ENCODE measurements at regions not wholly inside any gene's neighbourhood (a gene's known extent, or its start where the extent isn't known, plus 50 kb on each side); places are given as distances from the start of the nearest gene placed in this dataset.

GRCh38 chr6:84362193-84362821, 134.9 kb upstream of the CEP162 start:
- ChIA-PET POLR2A (no interaction called here), CTCF (no interaction called here)
- TF ChIP-seq CTCF (IDR thresholded peaks at IDR 0.05; ENCODE audit: control extremely low read depth, extremely low read depth, low read depth, missing control alignments): no peak
- DNase-seq (ENCODE audit: extremely low spot score): no peak

GRCh38 chr6:84361372-84362192, 134.1 kb upstream of the CEP162 start:
- ChIA-PET CTCF (interaction anchor here (1.2 kb wide), 1 partner anchor 11 kb away, joined by 3 read pairs; no protein-coding TSS in a partner anchor), POLR2A (no interaction called here)
- DNase-seq (ENCODE audit: extremely low spot score): no peak
- no peak for TF ChIP-seq CTCF (IDR thresholded peaks at IDR 0.05; ENCODE audit: control extremely low read depth, extremely low read depth, low read depth, missing control alignments)

GRCh38 chr6:84360039-84360438, 132.6 kb upstream of the CEP162 start:
- ChIA-PET CTCF (interaction anchor here (1.1 kb wide), 1 partner anchor 11 kb away, joined by 3 read pairs; no protein-coding TSS in a partner anchor), POLR2A (no interaction called here)
- DNase-seq (ENCODE audit: extremely low spot score): no peak
- no peak for TF ChIP-seq CTCF (IDR thresholded peaks at IDR 0.05; ENCODE audit: control extremely low read depth, extremely low read depth, low read depth, missing control alignments)

DNA sequence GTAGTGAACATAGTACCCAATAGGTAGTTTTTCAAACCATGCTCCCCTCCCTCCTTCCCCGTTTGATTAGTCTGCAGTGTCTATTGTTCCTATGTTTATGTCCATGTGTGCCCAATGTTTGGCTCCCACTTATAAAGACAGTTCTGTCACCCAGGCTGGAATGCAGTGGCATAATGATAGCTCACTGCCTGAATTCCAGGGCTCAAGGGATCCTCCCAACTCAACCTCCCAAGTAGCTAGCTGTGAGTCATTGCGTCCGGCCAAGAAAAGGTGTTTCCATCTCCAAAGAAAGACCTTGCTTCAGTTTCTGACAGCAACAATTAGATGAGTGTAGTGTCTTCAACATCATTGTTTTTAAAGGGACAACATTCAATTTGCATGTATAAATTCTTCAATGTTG, 131.1 kb upstream of the CEP162 start:
- ChIA-PET POLR2A (no interaction called here), CTCF (no interaction called here)
- DNase-seq (ENCODE audit: extremely low spot score): no peak
- no peak for TF ChIP-seq CTCF (IDR thresholded peaks at IDR 0.05; ENCODE audit: control extremely low read depth, extremely low read depth, low read depth, missing control alignments)

DNA sequence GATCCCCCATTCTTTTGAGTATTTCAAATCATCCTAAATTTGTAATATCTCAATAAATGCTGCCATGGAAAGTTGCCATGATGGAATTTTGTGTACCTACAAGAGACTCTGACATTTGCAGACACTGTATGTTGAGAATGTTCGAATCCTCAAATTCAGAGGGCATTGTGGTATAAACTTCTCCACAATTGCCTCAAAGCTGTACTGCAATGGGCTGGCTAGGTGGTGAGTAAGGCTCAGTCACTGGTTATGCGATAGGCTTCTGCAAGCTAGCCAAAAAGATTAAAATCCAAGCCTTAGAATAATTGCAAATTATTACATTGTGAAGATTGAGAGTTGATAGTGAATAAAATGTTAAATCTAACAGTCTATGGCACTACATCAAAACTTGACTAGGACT, 130.2 kb upstream of the CEP162 start:
- POLR2A ChIA-PET: no interaction called here
- CTCF ChIA-PET: no interaction called here
- no peak for DNase-seq (ENCODE audit: extremely low spot score)
- no peak for TF ChIP-seq CTCF (IDR thresholded peaks at IDR 0.05; ENCODE audit: control extremely low read depth, extremely low read depth, low read depth, missing control alignments)

DNA sequence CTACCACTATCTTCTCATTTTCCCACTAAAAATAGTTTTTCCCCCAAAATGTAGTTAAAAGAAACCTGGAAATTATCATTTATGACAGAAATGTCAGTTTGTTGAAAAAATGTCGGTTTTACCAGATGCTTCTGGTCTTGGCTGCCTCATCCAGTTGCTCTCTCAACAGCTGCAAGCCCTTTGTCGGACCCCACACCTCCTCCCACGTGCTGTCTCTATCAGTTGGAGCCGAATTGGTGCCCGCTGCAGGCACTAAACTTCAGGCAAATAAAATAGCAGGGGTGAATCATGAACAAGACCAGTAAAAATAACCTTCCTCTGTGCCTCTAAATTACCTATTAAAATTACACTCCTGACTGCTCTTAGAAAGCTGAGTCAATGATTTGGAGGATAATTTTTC, 129.5 kb upstream of the CEP162 start:
- DNase-seq (ENCODE audit: extremely low spot score): no peak

More for the DNA sequence above, 129.5 kb upstream of the CEP162 start:
- ChIA-PET POLR2A (no interaction called here), CTCF (no interaction called here)
- TF ChIP-seq CTCF (IDR thresholded peaks at IDR 0.05; ENCODE audit: control extremely low read depth, extremely low read depth, low read depth, missing control alignments): no peak
